Fibroblast of villous mesenchyme (primary cell): ENCODE measurements at regions not wholly inside any gene's neighbourhood (a gene's known extent, or its start where the extent isn't known, plus 50 kb on each side); places are given as distances from the start of the nearest gene placed in this dataset.
A peak's percentile ranks its signal among the peaks of the same experiment; 100 is the strongest.

Experiments used
- DNase-seq: peaks from one replicate; pipeline ENCODE4 v3.0.0-alpha.2; 2010; ENCODE audit warnings: low read depth
- H3K4me3 ChIP-seq: 2 replicates; pipeline ENCODE4 v1.5.1; 2011; ENCODE audit warnings: low read depth, mild to moderate bottlenecking, low read length
- CTCF ChIP-seq: IDR thresholded peaks from 2 replicates; pipeline ENCODE4 v1.5.1; 2012; ENCODE audit warnings: low read depth, mild to moderate bottlenecking, low read length; ENCODE audit not compliant: insufficient read depth

- no peak for TF ChIP-seq CTCF
- no peak overlapping the region for H3K4me3 ChIP-seq
- peak; percentile 25 for DNase-seq
These were observed 173.6 kb upstream of the AKR1E2 start for GRCh38 chr10:4652111-4653010.

GRCh38 chr10:4651404-4652037 lies 174.5 kb upstream of the AKR1E2 start:
- DNase-seq = no peak
- H3K4me3 ChIP-seq = no peak overlapping the region
- TF ChIP-seq CTCF = no peak

GRCh38 chr10:4650582-4650981 lies 175.4 kb upstream of the AKR1E2 start:
- H3K4me3 ChIP-seq = no peak overlapping the region
- TF ChIP-seq CTCF = peak; percentile 13
- DNase-seq = peak; percentile 78

GRCh38 chr10:4649886-4650508 lies 176.0 kb upstream of the AKR1E2 start:
- TF ChIP-seq CTCF = no peak
- H3K4me3 ChIP-seq = no peak overlapping the region
- DNase-seq = peak; percentile 43

GRCh38 chr10:4649471-4649870 lies 176.5 kb upstream of the AKR1E2 start:
- no peak for DNase-seq
- TF ChIP-seq CTCF = no peak
- no peak overlapping the region for H3K4me3 ChIP-seq

GRCh38 chr10:4648999-4649398 lies 177.0 kb upstream of the AKR1E2 start:
- no peak for TF ChIP-seq CTCF
- no peak overlapping the region for H3K4me3 ChIP-seq
- DNase-seq = no peak
